DND-41 (cell line): ENCODE measurements at regions not wholly inside any gene's neighbourhood (a gene's known extent, or its start where the extent isn't known, plus 50 kb on each side); places are given as distances from the start of the nearest gene placed in this dataset.

Source experiments
- CTCF ChIP-seq: IDR thresholded peaks from 2 replicates; pipeline ENCODE4 v1.5.1; 2012; ENCODE audit warnings: borderline replicate concordance, low read length, moderate library complexity, mild to moderate bottlenecking; ENCODE audit not compliant: poor library complexity, severe bottlenecking; ENCODE audit errors: extremely low read depth
- EZH2 ChIP-seq: IDR thresholded peaks from 3 replicates; pipeline ENCODE4 v1.6.1; 2012; ENCODE audit warnings: borderline replicate concordance, low read depth, mild to moderate bottlenecking, moderate library complexity, low read length, inconsistent platforms; ENCODE audit not compliant: severe bottlenecking

- TF ChIP-seq CTCF (no peak), EZH2 (no peak)
Measured at GRCh38 chr10:31100115-31100601, 68.5 kb upstream of the ZNF438 start.
